GM18520 (cell line): ENCODE measurements at regions not wholly inside any gene's neighbourhood (a gene's known extent, or its start where the extent isn't known, plus 50 kb on each side); places are given as distances from the start of the nearest gene placed in this dataset.

Experiments
- ATAC-seq: cut with Tn5 transposase; IDR thresholded peaks from one replicate; pipeline ENCODE4 v1.9.1; 2021; ENCODE audit not compliant: unreplicated experiment

- no peak for ATAC-seq
Observed at GRCh38 chr2:128708106-128708816, 389.6 kb upstream of the HS6ST1 start.

- ATAC-seq, result no peak
Observed at GRCh38 chr2:128710242-128710641, 391.6 kb upstream of the HS6ST1 start.

- ATAC-seq, result no peak
Observed at GRCh38 chr2:128710729-128711128, 392.1 kb upstream of the HS6ST1 start.

GRCh38 chr2:128714285-128714684, 395.6 kb upstream of the HS6ST1 start:
- no peak for ATAC-seq

- ATAC-seq, result no peak
Observed at GRCh38 chr2:128714851-128715312, 396.2 kb upstream of the HS6ST1 start.

GRCh38 chr2:128715360-128715759, 396.7 kb upstream of the HS6ST1 start:
- ATAC-seq, result no peak

- ATAC-seq, result no peak
Observed at GRCh38 chr2:128716299-128716721, 397.6 kb upstream of the HS6ST1 start.

- ATAC-seq, result no peak
Observed at GRCh38 chr2:128717758-128718710, 399.4 kb upstream of the HS6ST1 start.

- ATAC-seq, result no peak
Observed at GRCh38 chr2:128720080-128721022, 401.7 kb upstream of the HS6ST1 start.

- ATAC-seq, result no peak
Observed at GRCh38 chr2:128721096-128721495, 402.4 kb upstream of the HS6ST1 start.

- no peak for ATAC-seq
Observed at GRCh38 chr2:128722489-128722888, 403.8 kb upstream of the HS6ST1 start.

GRCh38 chr2:128724547-128724946, 405.9 kb upstream of the HS6ST1 start:
- ATAC-seq, result no peak

GRCh38 chr2:128724972-128725371, 406.3 kb upstream of the HS6ST1 start:
- no peak for ATAC-seq

- ATAC-seq, result no peak
Observed at GRCh38 chr2:128726236-128726635, 407.6 kb upstream of the HS6ST1 start.

- ATAC-seq, result peak; percentile 74
Observed at GRCh38 chr2:128726911-128727310, 408.2 kb upstream of the HS6ST1 start.

GRCh38 chr2:128727404-128727803, 408.7 kb upstream of the HS6ST1 start:
- ATAC-seq, result peak; percentile 37

GRCh38 chr2:128727914-128728313, 409.2 kb upstream of the HS6ST1 start:
- ATAC-seq, result peak; percentile 36

GRCh38 chr2:128729051-128729450, 410.4 kb upstream of the HS6ST1 start:
- ATAC-seq, result no peak

- no peak for ATAC-seq
Observed at GRCh38 chr2:128731994-128732650, 413.5 kb upstream of the HS6ST1 start.

- peak; percentile 44 for ATAC-seq
Observed at GRCh38 chr2:128732976-128733431, 414.3 kb upstream of the HS6ST1 start.
